HG03469 (cell line): ENCODE measurements at regions not wholly inside any gene's neighbourhood (a gene's known extent, or its start where the extent isn't known, plus 50 kb on each side); places are given as distances from the start of the nearest gene placed in this dataset.
"Not testable (repeated sequence)": the region's sequence is repeated elsewhere in the genome, so short reads cannot be mapped to it uniquely, and the experiment has no call there.

Experiments used
- ATAC-seq: cut with Tn5 transposase; IDR thresholded peaks from one replicate; pipeline ENCODE4 v1.9.1; 2021; ENCODE audit warnings: mild to moderate bottlenecking, moderate library complexity, moderate number of reproducible peaks; ENCODE audit not compliant: unreplicated experiment

- ATAC-seq = no peak
These were observed 57.6 kb upstream of the BBX start for GRCh38 chr3:107465064-107465631.

DNA sequence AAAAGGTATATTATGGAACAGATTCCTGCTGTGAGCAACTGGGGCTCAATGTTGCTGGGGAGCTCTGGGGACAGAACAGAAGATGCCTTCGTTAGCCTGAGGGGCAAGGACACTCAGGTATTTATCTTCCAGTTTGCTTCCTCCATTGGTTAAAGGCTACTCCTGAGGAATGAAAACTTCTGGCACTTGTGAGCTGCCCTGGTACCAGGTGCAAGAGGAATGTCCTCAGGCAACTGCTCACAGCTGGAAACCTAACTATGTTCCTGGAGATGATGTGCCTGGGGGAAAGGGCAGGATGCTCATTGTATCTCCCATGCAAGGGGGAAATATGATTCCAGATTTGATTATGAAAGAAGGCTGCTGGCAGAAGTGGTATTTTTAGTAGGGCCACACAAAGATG is 54.0 kb upstream of the BBX start:
- ATAC-seq = no peak

- ATAC-seq = not testable (repeated sequence)
These were observed 52.3 kb upstream of the BBX start for GRCh38 chr3:107470496-107470895.
